Hepatic stellate cell (primary cell): ENCODE measurements at regions not wholly inside any gene's neighbourhood (a gene's known extent, or its start where the extent isn't known, plus 50 kb on each side); places are given as distances from the start of the nearest gene placed in this dataset.
"Not testable (repeated sequence)": the region's sequence is repeated elsewhere in the genome, so short reads cannot be mapped to it uniquely, and the experiment has no call there.

Experiments
- DNase-seq: peaks from one replicate; pipeline ENCODE4 v3.0.0; 2011; ENCODE audit warnings: low spot score

- DNase-seq = no peak
These were observed 51.1 kb upstream of the ROPN1 start for GRCh38 chr3:124043023-124043422.

GRCh38 chr3:124044956-124045355, 53.0 kb upstream of the ROPN1 start:
- DNase-seq = no peak

- DNase-seq = no peak
These were observed 57.3 kb upstream of the ROPN1 start for GRCh38 chr3:124048967-124049798.

- no peak for DNase-seq
These were observed 59.7 kb upstream of the ROPN1 start for GRCh38 chr3:124051636-124052035.

GRCh38 chr3:124053871-124054270, 61.9 kb upstream of the ROPN1 start:
- DNase-seq = no peak

GRCh38 chr3:124056846-124057245, 64.9 kb upstream of the ROPN1 start:
- no peak for DNase-seq

GRCh38 chr3:124057420-124057819, 65.5 kb upstream of the ROPN1 start:
- DNase-seq = no peak

- DNase-seq = no peak
These were observed 67.7 kb upstream of the ROPN1 start for GRCh38 chr3:124059580-124059979.

- DNase-seq = no peak
These were observed 71.4 kb upstream of the ROPN1 start for GRCh38 chr3:124063197-124063909.

- DNase-seq = no peak
These were observed 72.1 kb upstream of the ROPN1 start for GRCh38 chr3:124064050-124064449.

- not testable (repeated sequence) for DNase-seq
These were observed 74.6 kb upstream of the ROPN1 start for GRCh38 chr3:124066543-124066942.

GRCh38 chr3:124069706-124070105, 77.8 kb upstream of the ROPN1 start:
- DNase-seq = not testable (repeated sequence)

GRCh38 chr3:124075090-124075489, 83.2 kb upstream of the ROPN1 start:
- not testable (repeated sequence) for DNase-seq

- no peak for DNase-seq
These were observed 83.8 kb upstream of the ROPN1 start for GRCh38 chr3:124075753-124076152.

GRCh38 chr3:124076235-124076634, 84.3 kb upstream of the ROPN1 start:
- DNase-seq = no peak

- peak; percentile 17 for DNase-seq
These were observed 87.3 kb upstream of the ROPN1 start for GRCh38 chr3:124078953-124079911.

- DNase-seq = no peak
These were observed 88.0 kb upstream of the ROPN1 start for GRCh38 chr3:124079912-124080276.

GRCh38 chr3:124082343-124082742, 90.4 kb upstream of the ROPN1 start:
- no peak for DNase-seq

- no peak for DNase-seq
These were observed 92.3 kb upstream of the ROPN1 start for GRCh38 chr3:124084022-124084881.

- DNase-seq = no peak
These were observed 96.9 kb upstream of the ROPN1 start for GRCh38 chr3:124088801-124089200.

GRCh38 chr3:124089214-124089613, 97.3 kb upstream of the ROPN1 start:
- no peak for DNase-seq
